GM19395 (cell line): ENCODE measurements at regions not wholly inside any gene's neighbourhood (a gene's known extent, or its start where the extent isn't known, plus 50 kb on each side); places are given as distances from the start of the nearest gene placed in this dataset.

Experiments
- ATAC-seq: cut with Tn5 transposase; IDR thresholded peaks from one replicate; pipeline ENCODE4 v1.9.1; 2021; ENCODE audit warnings: mild to moderate bottlenecking, moderate library complexity; ENCODE audit not compliant: unreplicated experiment

DNA sequence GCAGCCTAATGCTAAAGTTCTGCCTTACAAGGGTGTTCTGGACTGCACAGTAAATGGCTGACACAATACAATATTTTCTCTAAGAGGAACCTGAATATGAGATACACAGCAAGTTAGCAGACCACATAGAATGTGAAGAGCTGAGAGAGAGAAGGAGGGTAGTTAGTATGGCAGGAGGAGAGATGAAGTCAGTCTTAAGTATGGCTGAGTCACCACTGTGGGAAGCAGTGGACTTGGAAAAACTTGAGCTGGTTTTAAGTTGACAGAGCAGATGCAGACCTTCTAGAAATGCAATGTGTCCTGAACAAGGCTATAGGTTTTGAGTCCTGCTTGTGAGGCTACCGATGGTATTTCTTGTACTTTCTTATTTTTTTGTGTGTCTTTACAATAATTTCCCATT is 172.5 kb downstream of the SH2D1A start:
- ATAC-seq: no peak

DNA sequence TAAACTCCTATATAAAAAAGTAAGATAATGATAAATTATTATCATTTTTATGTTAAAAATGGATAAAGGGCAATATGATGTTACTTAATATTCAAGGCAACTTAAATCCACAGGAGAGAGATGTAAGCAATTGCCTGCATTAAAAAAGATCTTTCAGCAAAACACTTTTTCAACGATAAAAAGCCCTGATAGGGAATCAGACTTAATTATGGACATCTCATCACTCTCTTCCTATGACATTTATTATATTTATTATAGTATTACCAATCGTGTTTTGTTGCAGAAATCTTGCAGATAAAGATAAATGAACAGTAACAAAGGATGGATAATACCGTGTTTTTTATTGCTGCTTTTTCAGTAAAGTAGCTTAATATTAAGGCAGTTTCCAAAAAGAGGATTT is 178.5 kb downstream of the SH2D1A start:
- ATAC-seq: no peak

- ATAC-seq: no peak
Measured at GRCh38 chrX:124529786-124530185, 183.4 kb downstream of the SH2D1A start.

- no peak for ATAC-seq
Measured at GRCh38 chrX:124530803-124531202, 184.4 kb downstream of the SH2D1A start.

DNA sequence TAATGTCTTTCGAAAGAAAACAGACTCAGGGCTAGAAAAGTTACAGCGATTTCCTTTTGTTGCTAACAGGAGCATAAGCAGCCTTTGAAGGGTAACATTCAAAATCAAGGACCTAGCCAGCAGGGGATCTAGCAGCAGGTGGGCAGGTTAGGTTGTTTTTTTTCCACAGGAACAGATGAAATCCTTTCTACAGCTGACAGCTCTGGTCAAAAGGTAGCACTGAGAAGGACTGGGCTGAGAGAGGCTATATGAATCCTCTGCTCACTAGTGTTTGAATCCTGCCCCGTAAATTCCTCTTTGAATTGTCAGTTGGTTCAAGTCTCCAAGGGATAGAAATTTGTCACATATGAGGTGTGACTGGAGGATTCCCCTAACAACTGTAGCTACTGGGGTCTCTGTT is 188.2 kb downstream of the SH2D1A start:
- no peak for ATAC-seq

- ATAC-seq: no peak
Measured at GRCh38 chrX:124540474-124540873, 194.1 kb downstream of the SH2D1A start.

- ATAC-seq: no peak
Measured at GRCh38 chrX:124548571-124548970, 202.2 kb downstream of the SH2D1A start.

DNA sequence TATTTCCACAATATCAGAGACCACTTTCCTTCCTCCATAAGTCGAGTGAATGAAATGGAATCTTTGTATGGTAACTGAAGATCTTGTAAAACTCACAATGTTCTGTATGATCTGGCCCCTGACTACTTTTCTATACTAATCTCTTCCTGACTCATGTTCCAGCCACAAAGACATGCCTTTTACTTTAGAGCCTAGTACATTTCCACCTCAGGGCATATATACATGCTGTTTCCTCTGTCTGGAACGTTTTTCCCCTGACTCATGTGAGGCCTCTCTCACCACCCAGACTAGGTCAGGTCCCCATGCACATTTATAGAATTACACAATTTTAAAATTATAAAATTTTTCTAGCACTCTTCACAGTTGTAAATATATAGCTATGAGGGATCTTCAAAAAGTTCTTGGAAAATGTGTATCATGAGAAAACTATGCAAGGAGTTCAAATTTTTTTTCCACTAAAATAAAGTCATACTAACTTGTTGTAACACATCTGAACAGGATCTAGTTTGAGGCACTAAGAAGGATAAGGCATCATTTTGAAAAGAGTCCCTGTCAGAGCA is 208.8 kb downstream of the SH2D1A start:
- ATAC-seq: no peak

DNA sequence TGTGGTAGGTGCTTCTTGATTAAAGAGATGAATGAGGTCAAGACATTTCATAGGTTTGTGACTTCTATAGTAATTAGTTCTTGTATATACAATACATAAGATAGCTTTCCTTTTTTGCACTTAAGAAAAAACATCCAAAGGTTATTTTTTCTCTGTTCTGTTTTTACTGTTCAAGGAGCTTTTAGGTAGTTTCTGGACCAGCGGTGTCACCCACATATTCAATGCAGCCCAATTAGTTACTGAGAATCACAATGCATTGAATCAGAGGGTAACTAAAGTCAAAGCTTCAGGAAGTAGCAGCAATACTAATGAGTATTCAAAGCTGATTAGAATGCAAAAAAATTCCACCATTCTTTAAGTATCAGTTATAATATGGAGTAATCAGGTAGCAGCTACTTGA is 211.6 kb downstream of the SH2D1A start:
- no peak for ATAC-seq

DNA sequence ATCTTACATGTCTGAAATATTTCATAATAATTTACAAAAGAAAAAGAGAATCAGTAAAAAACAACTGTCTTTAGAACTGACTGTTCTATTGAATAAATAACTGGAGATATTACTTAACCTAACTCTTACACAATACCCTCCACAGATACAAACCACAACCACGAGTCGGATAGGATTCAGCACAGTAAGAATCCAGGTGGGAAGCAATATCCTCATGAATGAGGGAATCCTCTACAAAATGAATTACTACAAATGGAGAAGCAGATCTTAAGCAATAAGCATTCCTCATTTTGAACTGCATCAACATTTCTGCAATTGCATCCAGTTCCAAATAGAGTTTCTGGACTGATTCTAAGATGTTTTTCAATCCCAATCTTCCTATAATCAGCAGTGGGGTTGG is 227.1 kb downstream of the SH2D1A start:
- ATAC-seq: no peak

- no peak for ATAC-seq
Measured at GRCh38 chrX:124592744-124593143, 246.4 kb downstream of the SH2D1A start.

DNA sequence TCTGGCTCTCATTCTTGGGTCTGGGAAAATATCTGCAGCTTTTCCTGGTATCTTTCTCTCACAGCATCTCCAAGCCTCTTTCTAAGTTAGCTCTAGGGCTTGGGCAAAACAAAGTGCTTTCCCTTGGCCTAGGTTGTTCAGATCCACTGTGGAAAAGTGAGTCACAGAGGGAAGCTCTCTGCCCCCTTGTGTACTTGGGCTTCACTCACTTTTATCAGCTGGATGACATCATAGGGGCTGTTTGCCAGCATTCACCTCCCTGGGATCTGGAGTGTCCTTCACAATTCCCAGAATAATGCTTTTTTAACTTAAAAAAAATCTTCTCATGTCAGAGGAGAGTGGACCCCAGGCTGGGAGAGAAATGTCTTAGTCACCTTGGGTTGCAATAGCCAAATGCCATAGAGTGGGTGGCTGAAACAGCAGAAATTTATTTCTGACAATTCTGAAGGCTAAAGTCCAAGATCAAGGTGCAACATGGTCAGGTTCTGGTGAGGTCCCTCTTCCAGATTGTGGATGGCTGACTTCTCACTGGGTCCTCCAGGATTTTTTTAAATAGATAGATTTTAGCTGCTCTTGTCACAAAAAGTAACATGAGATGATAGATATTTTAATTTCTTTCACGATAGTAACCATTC is 247.8 kb downstream of the SH2D1A start:
- ATAC-seq: no peak

DNA sequence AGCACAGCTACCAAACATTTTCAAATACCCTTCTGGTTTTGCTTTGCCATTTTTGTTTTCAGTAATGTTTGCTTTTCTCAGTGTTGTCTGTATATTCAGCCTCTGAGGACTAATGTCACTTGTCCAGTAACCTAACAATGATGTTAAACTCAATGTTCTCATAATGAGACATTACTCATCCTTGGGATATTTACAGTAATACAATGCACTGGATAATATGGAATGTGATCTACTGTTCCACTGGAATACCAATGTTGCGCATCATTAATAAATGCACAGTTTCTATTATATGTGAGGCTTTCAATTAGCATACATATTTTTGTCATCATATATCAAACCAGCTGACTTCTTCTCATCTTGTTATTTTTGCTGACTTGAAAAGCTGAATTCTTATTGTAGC is 259.1 kb downstream of the SH2D1A start:
- no peak for ATAC-seq

DNA sequence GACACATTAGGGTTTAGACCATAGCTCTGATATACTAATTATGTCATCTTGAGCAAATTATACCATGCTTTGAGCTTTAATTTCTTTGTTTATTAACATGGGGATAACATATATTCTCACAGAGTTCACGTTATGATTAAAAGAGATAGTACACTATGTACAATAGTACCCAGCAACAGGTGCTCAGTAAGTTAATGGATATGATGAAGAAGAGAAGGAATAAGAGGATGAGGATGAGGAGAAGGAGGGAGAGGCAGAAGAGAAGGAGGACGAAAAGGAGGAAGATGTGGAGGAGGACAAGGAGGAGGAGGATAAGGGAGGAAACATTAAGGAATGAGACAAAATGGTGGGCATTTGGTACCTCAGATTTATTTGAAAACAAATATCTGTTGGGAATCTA is 260.4 kb downstream of the SH2D1A start:
- no peak for ATAC-seq

DNA sequence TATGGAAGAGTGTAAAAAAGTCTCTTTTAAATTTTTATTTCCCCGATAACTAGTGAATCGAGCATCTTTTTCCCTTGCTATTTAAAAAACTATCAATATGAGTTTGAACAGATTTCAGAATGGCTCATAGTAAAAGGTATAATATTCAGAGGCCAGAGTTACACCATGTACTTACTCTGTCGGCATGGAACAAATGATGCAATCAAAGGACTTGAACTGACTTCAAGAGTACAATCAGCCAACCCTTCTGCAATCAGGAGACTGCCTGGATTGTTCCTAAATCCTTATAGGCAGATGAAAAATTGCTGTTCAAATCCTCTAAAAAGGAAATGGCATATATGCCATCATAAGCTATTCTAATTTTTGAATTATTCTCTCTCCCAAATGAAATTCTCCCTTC is 273.3 kb downstream of the SH2D1A start:
- no peak for ATAC-seq

DNA sequence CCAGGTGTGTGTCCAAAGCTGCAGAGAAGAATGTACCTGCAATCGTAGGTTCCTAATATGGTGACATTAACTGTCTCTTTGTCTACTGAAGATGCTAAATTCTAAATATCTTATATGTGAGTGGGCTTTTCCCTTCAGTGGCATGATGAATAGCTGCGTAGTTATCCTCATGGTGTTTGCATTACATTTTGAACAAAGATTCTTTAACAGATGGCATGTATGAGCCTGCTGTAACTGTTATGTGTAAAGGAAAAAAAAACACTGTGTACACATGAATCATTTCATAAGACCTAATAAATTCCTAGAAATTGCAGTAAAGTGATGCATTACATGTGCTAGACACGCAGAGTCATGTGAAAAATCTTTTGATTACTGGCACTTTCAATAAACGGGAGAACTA is 288.0 kb downstream of the SH2D1A start:
- ATAC-seq: no peak

GRCh38 chrX:124641737-124642491 is 295.6 kb downstream of the SH2D1A start:
- ATAC-seq: no peak

- ATAC-seq: no peak
Measured at GRCh38 chrX:124646403-124646802, 300.0 kb downstream of the SH2D1A start.

DNA sequence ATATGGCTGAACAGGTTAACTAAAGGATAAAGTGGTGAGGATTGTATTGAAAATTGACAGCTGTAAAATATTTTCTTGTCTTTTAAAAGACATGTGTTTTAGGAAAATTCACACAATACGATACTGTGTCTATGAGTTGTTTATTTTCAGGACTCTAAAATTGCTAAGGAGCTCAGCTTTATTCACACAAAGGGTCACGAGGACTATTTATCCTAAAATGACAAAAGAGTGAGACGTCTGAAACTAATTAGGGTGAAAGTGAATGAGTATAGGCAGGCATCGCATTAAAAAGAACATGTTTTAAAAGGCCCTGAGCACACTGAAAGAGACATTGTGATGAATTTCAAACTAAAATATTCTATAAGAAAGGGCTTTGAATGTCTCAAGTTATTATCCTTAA is 304.7 kb downstream of the SH2D1A start:
- ATAC-seq: no peak

- ATAC-seq: no peak
Measured at GRCh38 chrX:124665621-124666400, 319.4 kb downstream of the SH2D1A start.

- no peak for ATAC-seq
Measured at GRCh38 chrX:124679199-124679598, 332.8 kb downstream of the SH2D1A start.

GRCh38 chrX:124680287-124680686 is 333.9 kb downstream of the SH2D1A start:
- ATAC-seq: no peak
